Sciatic nerve (tissue), 2 donors: ENCODE measurements at regions not wholly inside any gene's neighbourhood (a gene's known extent, or its start where the extent isn't known, plus 50 kb on each side); places are given as distances from the start of the nearest gene placed in this dataset.
"Not testable (repeated sequence)": the region's sequence is repeated elsewhere in the genome, so short reads cannot be mapped to it uniquely, and the experiment has no call there.

ENCODE experiments used
- ATAC-seq: fragments of 200-7000 bp; cut with Tn5 transposase; one replicate; pipeline ENCODE4 v1.9.1; 2020; ENCODE audit warnings: mild to moderate bottlenecking, moderate library complexity
- DNase-seq: peaks from one replicate; pipeline ENCODE4 v3.0.0-alpha.2; 2020; ENCODE audit warnings: low spot score
- intact Hi-C: fragments of 100-400 bp; cut with DNase I; formaldehyde crosslinking; loops from one replicate; pipeline ENCODE4 v1.14.2; 2022
- donor health status: DM: no; HTN: no; CAD: no.
- donor health status: DM: no; HTN: no; CAD: no.

DNA sequence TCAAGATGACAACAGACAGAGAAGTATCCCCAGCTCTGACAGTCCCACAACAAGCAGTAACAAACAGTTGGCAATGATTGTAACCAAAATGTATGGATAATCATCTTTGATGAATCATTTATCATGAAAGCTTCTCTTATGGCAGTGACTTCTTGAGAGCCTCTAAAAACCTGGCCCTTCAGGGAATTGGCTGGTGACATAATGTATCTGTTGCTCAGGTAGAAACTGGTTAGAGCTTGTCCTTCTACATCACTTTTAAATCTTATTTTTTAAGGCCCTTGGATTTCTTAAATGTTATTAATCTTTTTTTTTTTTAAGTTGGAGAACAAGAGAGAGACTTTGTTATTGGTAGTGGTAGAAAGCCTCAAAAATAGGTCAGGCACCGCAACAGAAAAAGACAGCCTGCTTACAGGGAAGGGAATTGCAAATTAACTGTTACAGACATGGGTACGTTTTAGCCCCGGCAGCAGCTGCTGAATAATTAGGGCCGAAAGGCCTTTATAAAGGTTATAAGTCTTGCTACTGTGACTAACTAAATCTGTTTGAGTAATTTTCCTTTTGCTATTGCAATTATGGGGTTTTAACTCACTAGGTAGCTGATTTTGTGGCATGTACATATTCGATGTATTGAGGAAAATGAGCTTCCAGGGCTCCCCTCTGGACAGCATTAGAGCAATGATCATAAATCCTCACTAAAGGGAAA is 207.7 kb upstream of the LRRC4C start:
- no peak for ATAC-seq
- intact Hi-C loops, result no loop called here
- no peak for DNase-seq

DNA sequence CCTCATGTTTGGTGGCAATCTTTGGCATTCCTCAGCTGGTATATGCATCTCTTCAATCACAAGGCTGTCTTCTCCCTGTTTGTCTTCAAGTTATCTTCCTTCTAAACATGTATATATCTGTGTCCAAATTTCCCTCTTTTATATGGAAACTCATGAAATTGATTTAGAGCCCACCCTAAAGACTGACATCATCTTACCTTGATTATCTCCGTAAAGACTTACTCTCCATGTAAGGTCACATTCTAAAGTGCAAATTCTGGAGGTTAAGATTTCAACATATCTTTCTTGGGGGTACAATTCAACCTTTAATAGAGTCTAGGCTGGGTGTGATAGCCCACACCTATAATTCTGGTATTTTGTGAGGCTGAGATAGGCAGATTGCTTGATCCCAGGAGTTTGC is 215.8 kb upstream of the LRRC4C start:
- ATAC-seq (no peak), DNase-seq (no peak)
- intact Hi-C loops, result no loop called here

DNA sequence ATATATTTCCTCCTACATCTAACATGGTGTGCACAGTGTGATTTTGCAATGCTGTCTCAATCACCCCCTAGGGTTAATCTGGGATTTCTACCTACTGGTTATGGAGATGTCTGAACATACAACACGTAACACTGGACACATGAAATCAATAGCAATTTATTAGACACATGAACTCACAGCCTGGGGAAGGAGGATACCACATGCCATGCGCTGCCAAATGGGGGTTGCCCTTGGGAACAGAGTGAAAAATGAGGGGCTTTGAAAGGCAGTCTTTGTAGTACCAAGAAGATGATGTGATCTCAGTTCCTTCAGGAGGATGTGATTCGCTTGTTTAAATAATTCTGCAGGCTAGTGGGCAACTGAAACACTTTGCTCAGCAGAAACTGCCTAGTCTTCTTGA is 253.6 kb upstream of the LRRC4C start:
- intact Hi-C loops, result no loop called here
- DNase-seq (no peak), ATAC-seq (no peak)

DNA sequence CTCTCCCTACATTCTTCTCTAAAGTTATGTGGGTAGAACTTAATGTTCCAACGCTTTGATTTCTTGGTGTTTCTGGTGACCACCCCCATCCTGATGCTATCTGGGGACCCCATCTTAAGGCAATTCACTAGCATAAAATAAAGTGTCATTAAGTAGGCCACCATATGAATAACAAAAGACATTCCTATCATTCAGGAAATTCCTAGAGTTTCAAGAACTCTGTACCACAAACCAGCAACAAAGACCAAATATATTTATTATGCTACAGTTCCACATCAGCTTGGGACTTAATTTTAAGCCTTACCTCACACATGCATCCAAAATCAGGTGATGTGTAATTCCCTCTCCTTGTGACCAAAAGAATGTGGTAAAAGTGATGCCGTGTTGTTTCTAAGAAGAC is 254.6 kb upstream of the LRRC4C start:
- DNase-seq, result no peak
- intact Hi-C loops, result no loop called here

DNA sequence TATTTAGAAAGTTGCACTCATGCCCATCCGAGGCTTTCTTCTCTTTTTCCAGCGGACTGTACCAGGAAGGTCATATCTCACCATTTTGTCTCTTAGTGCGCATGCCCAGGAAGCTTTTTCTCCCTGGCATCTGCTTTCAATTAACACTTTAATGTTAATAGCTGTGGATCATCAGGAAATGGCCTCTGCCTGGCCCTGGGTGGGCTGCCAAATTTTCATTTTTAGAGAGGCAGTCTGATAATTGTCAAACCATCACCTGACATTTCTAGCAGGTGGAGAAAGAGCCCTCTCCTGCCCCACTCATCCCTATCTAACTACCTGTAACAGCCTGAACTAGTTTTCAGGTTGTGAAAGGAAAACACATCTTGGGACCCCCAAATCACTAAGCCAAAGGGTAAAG is 257.4 kb upstream of the LRRC4C start:
- DNase-seq (no peak), ATAC-seq (no peak)
- intact Hi-C loops, result no loop called here

More for the DNA sequence above, 254.6 kb upstream of the LRRC4C start:
- no peak for ATAC-seq

DNA sequence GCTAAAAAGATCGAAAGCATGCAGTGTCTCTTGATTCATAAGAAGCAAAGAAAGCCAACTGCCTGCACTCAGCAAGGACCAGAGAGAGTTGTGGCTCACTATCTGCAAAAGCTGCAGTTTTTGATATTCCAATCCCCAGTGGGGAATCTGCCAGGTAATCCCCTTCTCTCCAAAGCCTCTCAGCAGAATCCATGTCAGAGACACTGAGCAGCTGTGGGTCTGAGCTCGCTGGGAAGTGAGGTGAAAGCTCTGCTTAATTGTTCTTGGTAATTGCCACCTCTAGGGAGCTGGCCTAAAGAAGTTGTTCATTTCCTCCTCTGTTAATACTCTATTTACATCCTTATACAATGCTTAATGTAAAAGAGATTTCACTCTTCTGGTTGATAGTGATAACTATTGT is 261.3 kb upstream of the LRRC4C start:
- intact Hi-C loops, result no loop called here
- DNase-seq (no peak), ATAC-seq (no peak)

DNA sequence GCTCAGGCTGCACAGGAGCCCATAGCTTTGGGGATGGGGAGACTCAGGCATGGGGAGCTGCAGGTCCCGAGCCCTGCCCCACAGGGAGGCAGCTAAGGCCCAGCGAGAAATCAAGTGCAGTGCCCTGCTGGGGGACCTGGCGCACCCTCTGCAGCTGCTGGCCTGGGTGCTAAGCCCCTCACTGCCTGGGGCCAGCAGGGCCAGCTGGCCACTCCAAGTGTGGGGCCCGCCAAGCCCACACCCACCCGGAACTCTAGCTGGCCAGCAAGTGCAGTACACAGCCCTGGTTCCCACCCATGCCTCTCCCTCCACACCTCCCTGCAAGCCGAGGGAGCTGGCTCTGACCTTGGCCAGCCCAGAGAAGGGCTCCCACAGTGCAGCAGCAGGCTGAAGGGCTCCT is 268.7 kb upstream of the LRRC4C start:
- intact Hi-C loops, ATAC-seq, DNase-seq: not testable (repeated sequence)

DNA sequence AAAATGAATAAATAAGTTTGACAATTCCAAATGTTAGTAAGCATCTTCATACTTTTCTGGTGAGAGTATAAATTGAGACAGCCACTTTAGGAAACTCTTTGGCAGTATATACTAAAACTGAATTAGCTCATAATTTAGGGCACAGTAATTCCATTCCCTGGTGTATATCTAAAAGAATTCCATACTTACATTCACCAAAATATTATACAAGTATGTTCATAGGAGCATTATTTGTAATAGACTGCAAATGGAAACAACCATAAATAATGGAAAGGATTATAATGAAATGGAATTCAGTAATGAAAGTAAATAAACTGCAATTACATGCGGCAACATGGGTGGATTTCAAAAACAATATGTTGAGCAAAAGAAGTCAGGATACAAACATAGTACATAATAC is 315.8 kb upstream of the LRRC4C start:
- ATAC-seq (no peak), DNase-seq (no peak)
- intact Hi-C loops, result no loop called here

DNA sequence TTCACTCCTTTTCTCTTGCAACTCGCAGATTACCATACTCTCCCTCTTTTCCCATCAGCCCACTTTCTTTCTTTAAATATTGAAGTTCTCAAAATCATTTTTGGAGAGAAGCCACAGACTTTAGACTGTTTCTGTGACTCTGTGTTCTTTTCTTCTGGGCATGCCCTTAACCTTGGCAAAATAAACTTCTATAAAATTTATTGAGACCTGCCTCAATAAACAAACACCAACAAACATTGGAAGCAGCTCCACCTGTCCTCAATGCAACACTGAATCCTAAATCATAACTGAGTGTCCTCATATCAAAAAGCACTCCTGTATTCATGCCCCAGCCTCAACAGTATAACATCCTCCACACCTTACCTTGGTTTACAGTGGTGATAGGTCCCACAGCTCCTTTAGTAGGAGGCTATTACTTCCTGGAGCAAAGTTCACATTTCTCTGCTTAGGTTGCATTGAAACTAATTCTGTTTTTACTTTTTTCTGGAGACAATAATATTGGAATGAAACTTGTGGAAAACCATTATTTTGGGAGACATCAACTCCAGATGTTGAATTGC is 320.0 kb upstream of the LRRC4C start:
- intact Hi-C loops, result no loop called here
- DNase-seq (no peak), ATAC-seq (no peak)

DNA sequence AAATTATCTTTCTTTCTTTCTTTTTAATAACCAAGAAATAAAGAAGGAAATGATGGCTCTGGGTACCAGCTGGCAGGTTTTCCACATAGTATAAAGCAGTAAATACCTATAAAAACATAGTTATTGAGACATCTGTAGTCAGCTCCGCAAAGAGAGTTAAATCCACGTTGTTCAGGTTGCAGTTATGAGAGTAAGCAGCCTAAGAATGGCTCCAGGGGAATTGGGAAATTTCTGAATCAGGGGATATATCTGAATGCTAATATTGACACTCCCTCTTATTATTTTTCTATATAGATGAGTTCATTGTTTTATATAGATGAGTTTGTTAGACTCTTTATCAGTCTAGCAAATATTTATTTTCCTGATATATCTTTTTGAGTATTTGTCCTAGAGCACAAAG is 322.0 kb upstream of the LRRC4C start:
- intact Hi-C loops, result no loop called here

DNA sequence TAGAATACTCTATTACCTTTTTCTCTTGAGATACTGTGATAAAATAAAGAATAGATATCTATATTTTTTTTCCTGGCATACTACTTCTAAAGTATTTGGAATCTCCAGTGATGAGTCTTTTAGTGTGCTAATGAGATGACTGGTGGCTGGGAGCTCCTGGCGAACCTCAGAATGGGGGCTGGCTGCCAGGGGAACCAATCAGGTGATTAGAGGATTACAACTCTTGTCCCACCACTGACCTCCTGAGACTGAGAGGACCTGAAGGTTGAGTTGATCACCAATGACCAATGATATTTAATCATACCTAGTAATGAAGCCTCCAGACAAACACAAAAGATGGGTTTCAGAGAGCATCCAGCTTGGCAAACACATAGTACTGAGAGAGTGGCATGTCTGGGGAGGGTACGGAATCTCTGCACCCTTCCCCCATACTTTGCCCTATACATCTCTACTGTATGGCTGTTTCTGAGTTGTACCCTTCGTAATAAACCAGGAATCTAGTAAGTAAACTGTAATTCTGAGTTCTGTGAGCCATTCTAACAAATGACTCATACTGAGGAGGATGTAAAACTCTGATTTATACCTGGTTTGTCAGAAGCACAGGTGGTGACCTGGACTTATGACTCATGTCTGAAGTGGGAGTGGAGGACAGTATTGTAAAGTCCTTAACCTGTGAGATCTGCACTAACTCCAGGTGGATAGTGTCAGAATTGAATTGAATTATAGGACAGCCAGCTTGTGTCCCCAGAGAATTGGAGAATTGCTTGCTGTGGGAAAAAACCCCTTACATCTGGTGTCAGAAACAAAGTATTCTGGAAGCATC is 325.3 kb upstream of the LRRC4C start:
- intact Hi-C loops, result no loop called here
- DNase-seq (no peak), ATAC-seq (no peak)

More for the DNA sequence above, 322.0 kb upstream of the LRRC4C start:
- DNase-seq, result no peak
- ATAC-seq, result no peak

DNA sequence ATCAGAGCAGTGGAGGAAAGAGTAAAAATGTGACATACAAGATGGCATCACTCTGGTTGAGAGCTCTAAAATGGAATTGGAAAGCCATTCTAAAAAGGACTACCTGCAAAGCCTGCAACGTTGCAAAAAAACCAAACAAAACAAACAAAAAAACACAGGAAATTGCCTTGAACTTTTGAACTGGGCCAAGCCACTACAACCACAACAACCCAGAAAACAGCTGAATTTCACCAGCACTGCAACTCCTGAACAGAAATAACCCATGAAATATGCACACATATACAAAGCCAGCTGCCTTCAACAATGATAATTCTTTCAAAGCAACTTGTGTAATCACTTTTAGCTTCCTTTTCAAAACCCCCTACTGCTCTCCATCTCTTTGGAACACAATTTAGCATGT is 326.6 kb upstream of the LRRC4C start:
- no peak for DNase-seq
- no peak for ATAC-seq
- intact Hi-C loops, result no loop called here

DNA sequence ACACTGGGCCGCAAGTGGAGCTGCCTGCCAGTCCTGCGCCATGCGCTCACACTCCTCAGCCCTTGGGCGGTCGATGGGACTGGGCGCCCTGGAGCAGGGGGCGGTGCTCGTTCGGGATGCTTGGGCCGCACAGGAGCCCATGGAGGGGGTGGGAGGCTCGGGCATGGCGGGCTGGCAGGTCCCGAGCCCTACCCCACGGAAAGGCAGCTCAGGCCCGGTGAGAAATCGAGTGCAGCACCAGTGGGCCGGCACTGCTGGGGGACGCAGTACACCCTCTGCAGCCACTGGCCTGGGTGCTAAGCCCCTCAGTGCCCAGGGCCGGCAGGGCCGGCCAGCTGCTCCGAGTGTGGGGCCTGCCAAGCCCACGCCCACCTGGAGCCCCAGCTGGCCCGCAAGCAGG is 328.7 kb upstream of the LRRC4C start:
- ATAC-seq, result no peak
- intact Hi-C loops, result no loop called here
- no peak for DNase-seq

DNA sequence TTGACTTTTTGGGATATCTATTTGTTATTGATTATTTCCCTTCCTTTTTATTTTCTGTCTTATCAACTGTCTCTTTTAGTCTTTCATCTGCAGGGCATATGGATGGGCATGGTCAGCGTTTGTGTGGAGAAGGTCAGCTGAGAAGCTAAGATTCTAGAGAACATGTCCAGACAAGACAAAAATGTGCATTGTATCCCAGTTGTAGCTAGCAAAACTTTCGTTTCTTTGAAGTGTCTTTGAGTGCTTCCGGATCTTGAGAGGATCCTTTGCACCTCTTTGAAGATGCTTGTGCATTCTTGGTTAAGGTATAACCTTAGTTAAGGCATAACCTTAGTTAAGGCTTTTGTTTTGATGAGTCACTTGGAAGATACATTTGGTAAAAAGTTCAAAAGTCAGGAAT is 329.9 kb upstream of the LRRC4C start:
- no peak for ATAC-seq
- DNase-seq, result no peak
- intact Hi-C loops, result no loop called here

DNA sequence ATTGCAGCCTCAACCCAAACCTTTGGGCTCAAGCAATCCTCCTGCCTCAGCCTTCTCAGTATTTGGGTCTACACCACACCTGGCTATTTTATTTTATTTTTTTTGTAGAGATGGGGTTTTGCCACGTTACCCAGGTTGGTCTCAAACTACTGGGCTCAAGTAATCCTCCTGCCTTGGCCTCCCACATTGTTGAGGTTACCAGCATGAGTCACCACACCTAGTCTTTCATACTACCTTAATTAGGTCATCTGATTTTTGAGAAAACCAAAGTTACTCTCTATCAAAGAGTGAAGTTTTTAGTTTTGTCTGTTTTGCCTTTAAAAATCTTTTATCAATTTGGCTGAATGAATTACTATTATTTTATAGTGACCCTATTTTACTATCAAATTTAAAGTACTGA is 335.6 kb upstream of the LRRC4C start:
- DNase-seq, result no peak
- ATAC-seq, result no peak
- intact Hi-C loops, result no loop called here

DNA sequence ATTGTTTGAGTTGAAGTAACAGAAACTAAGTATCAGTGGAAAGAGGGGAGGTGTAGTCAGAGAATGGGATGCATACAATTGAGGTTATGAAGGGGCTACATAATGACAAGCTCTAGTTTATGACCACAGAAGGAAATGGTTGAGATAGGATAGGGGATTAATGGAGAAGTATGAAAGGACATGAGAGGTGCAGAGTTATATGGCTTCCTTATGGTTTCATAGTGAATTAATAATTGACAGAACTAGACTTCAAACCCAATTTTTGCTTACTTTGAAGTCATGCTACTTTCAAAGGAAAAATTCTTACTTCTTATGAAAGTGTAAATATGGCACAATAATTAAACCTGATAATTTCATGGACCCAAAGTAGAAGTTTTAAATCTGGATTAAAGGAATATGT is 340.3 kb upstream of the LRRC4C start:
- no peak for DNase-seq
- intact Hi-C loops, result no loop called here
- ATAC-seq, result no peak

DNA sequence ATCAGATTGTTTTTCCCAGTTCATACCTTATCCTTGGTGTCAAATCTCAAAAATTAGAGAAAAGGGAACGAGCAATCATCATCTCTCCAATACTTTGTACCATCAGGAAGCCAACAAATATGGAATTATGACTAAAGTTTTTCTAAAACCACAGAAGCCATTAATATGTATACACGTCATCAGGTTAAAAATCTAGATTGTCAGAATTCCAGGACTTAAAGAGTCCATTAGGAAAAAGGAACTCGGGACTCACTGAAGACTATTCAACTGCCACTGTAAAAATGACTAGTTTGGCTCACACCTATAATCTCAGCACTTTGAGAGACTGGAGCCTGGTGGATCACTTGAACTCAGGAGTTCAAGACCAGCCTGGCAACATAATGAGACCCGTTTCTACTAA is 344.4 kb upstream of the LRRC4C start:
- intact Hi-C loops, result no loop called here
- no peak for DNase-seq
- no peak for ATAC-seq

DNA sequence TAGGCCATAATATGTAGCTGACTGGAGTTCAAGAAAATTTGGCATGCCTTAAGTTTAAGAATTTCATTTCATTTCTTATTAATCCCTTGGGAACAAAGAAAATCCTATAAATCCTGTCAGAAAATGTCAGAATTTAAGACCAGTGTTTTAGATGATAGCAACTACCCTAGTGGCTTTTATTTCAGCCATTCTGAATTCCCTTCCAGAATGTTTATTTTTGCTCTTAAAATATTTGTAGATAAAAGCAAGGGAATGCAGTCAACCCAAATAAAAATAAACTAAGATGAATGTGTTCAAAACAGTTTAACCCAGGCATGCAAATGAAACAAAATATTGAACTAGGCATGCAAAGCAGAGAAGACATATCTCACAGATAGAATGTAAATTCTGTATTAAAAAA is 356.9 kb upstream of the LRRC4C start:
- intact Hi-C loops, result no loop called here
- DNase-seq (no peak), ATAC-seq (no peak)

DNA sequence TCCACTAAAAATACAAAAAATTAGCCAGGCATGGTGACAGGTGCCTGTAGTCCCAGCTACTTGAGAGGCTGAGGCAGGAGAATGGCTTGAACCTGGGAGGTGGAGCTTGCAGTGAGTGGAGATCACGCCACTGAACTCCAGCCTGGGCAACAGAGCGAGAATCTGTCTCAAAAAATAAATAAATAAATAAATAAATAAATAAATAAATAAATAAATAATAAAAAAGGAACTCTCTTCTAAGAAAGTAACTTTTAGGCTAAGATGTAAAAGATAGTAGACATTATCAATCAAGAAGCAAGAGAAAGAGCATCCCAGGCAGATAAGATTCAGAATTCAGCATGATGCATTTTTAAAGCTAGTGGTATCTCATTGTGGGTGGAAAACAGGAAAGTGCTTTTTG is 364.8 kb upstream of the LRRC4C start:
- ATAC-seq, intact Hi-C loops, DNase-seq: not testable (repeated sequence)

DNA sequence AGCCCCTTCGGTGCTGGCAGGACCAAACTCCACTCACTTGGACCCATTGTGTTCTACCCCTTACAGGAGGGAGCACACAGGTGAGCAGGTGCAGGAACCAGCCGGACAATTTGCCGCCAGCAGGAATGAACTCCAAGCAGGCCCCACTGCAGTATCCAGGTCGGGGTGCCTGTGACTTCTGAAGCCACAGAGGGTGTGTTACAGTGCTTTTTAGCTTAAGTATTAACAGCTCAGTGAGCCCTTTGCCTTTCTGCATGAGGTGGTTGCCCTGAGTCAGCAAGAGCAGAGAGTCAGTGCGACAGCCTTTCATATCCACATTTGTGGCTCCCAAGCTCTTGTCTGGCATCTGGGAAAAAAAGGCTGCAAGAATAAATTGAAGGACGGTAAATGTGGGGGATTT is 366.6 kb upstream of the LRRC4C start:
- intact Hi-C loops, result no loop called here
- no peak for DNase-seq
- ATAC-seq, result no peak
